OCI-LY1 (cell line): ENCODE measurements at regions not wholly inside any gene's neighbourhood (a gene's known extent, or its start where the extent isn't known, plus 50 kb on each side); places are given as distances from the start of the nearest gene placed in this dataset.

Source experiments
- EZH2 ChIP-seq: fragments of 200-600 bp; sonication (generic), shearing (Covaris generic); IDR thresholded peaks from 2 replicates; pipeline ENCODE4 v1.8.0; 2017; ENCODE audit warnings: borderline replicate concordance, mixed run types, mild to moderate bottlenecking, antibody characterized with exemption, low read length, moderate library complexity, mixed read lengths
- TF ChIP-seq, protein P1 (sequence below): fragments of 200-600 bp; sonication (generic), shearing (Covaris generic); IDR thresholded peaks from 2 replicates; pipeline ENCODE4 v1.5.1; 2017; ENCODE audit warnings: mild to moderate bottlenecking, antibody characterized with exemption, low read length, moderate library complexity, mixed read lengths

DNA sequence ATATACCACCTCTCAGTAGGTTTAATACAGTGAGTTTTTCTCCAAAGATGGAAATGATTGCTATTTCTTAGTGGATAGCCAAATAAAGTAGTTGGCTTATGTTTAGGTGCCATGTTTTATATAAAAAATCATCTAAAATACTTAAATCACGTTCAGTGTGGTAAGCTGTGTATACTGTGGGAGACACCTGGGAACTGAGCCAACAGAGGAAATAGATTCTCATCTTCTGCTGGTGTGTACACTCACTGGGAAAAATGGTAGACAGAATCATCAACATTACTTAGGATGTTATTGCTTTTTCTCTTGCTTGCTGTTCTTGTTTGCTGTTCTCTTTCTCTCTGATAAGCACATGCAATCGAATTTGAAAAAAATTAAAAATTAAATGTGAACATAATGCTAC is 112.6 kb upstream of the MB21D2 start:
- TF ChIP-seq, protein P1, sequence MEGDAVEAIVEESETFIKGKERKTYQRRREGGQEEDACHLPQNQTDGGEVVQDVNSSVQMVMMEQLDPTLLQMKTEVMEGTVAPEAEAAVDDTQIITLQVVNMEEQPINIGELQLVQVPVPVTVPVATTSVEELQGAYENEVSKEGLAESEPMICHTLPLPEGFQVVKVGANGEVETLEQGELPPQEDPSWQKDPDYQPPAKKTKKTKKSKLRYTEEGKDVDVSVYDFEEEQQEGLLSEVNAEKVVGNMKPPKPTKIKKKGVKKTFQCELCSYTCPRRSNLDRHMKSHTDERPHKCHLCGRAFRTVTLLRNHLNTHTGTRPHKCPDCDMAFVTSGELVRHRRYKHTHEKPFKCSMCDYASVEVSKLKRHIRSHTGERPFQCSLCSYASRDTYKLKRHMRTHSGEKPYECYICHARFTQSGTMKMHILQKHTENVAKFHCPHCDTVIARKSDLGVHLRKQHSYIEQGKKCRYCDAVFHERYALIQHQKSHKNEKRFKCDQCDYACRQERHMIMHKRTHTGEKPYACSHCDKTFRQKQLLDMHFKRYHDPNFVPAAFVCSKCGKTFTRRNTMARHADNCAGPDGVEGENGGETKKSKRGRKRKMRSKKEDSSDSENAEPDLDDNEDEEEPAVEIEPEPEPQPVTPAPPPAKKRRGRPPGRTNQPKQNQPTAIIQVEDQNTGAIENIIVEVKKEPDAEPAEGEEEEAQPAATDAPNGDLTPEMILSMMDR = no peak
- no peak for TF ChIP-seq EZH2
